DND-41 (cell line): ENCODE measurements at regions not wholly inside any gene's neighbourhood (a gene's known extent, or its start where the extent isn't known, plus 50 kb on each side); places are given as distances from the start of the nearest gene placed in this dataset.

Experiments used
- EZH2 ChIP-seq: IDR thresholded peaks from 3 replicates; pipeline ENCODE4 v1.6.1; 2012; ENCODE audit warnings: borderline replicate concordance, low read depth, mild to moderate bottlenecking, moderate library complexity, low read length, inconsistent platforms; ENCODE audit not compliant: severe bottlenecking
- TF ChIP-seq, protein P1 (sequence below): IDR thresholded peaks from 2 replicates; pipeline ENCODE4 v1.5.1; 2012; ENCODE audit warnings: borderline replicate concordance, low read length, moderate library complexity, mild to moderate bottlenecking; ENCODE audit not compliant: poor library complexity, severe bottlenecking; ENCODE audit errors: extremely low read depth

DNA sequence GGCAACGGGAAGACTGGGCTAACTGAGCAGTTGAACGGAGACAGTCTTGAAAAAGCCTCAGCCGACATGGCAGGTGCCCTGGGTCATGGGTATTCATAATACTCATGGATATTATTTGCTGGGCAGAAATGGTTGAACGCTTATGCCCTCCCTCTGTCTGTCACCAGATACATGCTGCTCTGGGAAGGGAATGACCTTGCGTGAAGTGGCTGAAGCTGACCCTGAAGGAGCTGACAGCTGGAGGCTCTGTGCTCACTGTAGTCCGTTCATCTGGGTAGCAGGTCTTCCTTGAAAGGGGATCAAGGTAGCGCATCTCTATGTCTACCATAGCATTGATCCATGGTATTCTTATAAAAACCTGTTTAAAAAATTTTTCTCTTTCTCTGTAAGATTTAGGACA is 390.7 kb downstream of the PDCD6IP start:
- TF ChIP-seq, protein P1, sequence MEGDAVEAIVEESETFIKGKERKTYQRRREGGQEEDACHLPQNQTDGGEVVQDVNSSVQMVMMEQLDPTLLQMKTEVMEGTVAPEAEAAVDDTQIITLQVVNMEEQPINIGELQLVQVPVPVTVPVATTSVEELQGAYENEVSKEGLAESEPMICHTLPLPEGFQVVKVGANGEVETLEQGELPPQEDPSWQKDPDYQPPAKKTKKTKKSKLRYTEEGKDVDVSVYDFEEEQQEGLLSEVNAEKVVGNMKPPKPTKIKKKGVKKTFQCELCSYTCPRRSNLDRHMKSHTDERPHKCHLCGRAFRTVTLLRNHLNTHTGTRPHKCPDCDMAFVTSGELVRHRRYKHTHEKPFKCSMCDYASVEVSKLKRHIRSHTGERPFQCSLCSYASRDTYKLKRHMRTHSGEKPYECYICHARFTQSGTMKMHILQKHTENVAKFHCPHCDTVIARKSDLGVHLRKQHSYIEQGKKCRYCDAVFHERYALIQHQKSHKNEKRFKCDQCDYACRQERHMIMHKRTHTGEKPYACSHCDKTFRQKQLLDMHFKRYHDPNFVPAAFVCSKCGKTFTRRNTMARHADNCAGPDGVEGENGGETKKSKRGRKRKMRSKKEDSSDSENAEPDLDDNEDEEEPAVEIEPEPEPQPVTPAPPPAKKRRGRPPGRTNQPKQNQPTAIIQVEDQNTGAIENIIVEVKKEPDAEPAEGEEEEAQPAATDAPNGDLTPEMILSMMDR, result no peak
- TF ChIP-seq EZH2, result no peak
